GM12878 (cell line): ENCODE measurements at regions not wholly inside any gene's neighbourhood (a gene's known extent, or its start where the extent isn't known, plus 50 kb on each side); places are given as distances from the start of the nearest gene placed in this dataset.

Source experiments
- ATAC-seq: fragments of 200-7000 bp; cut with Tn5 transposase; 3 replicates; pipeline ENCODE4 v1.9.1; 2020; ENCODE audit warnings: mild to moderate bottlenecking, moderate library complexity
- BruUV-seq: library from RNA; stranded (reverse); fragments of 400-500 nt; replicated peaks from 2 replicates; lab custom pipeline; 2021; lab: Mats Ljungman, UMichigan
- CTCF ChIA-PET: fragments of 300-600 bp; sonication (Branson Sonifier 250); formaldehyde crosslinking; extraction: SDS; loops from one replicate; lab custom pipeline; 2021; ENCODE audit warnings: inconsistent platforms; lab: Yijun Ruan, JAX
- POLR2A ChIA-PET: fragments of 350-600 bp; formaldehyde crosslinking; extraction: SDS; loops from one replicate; lab custom pipeline; 2021; ENCODE audit warnings: inconsistent platforms; lab: Charles Lee
- RAD21 ChIA-PET: fragments of 300-600 bp; sonication (Branson Sonifier 250); formaldehyde crosslinking; loops from one replicate; lab custom pipeline; 2023; ENCODE audit warnings: antibody characterized with exemption; ENCODE audit not compliant: unreplicated experiment; lab: Charles Lee
- SMC1A ChIA-PET: fragments of 300-600 bp; sonication (Branson Sonifier 250); formaldehyde crosslinking; loops from one replicate; lab custom pipeline; 2023; ENCODE audit not compliant: unreplicated experiment, uncharacterized antibody; lab: Charles Lee
- DNase-seq: peaks from one replicate; pipeline ENCODE4 v3.0.0-alpha.2; 2011; ENCODE audit warnings: low read depth, low spot score
- FAIRE-seq: peaks from 3 replicates; lab custom pipeline; 2011; peaks lifted over from hg19 to GRCh38; lab: Jason Lieb, UNC
- H2AFZ ChIP-seq: 2 replicates; pipeline ENCODE4 v1.6.0; 2011; ENCODE audit warnings: low read depth, low read length, control low read depth; ENCODE audit not compliant: control insufficient read depth
- H3K27ac ChIP-seq: 2 replicates; pipeline ENCODE4 v1.5.1; 2011; ENCODE audit warnings: control low read depth; ENCODE audit not compliant: control insufficient read depth, insufficient read depth
- H3K27me3 ChIP-seq, 2 experiments: replicated peaks in 1 of 2; 2 replicates each; pipeline versions ENCODE4 v1.6.0 to v1.6.1; 2011; ENCODE audit warnings: low read length in 1 of 2; ENCODE audit not compliant: control insufficient read depth in 2 of 2, insufficient read depth in 2 of 2
- H3K36me3 ChIP-seq, 2 experiments: 2 replicates each; pipeline ENCODE4 v1.5.1; 2011; ENCODE audit warnings: low read length in 1 of 2; ENCODE audit not compliant: control insufficient read depth in 2 of 2, insufficient read depth in 2 of 2
- H3K4me1 ChIP-seq: 2 replicates; pipeline ENCODE4 v1.6.1; 2011; ENCODE audit warnings: mild to moderate bottlenecking, low read length, moderate library complexity, mixed read lengths; ENCODE audit not compliant: control insufficient read depth, insufficient read depth
- H3K4me2 ChIP-seq: 2 replicates; pipeline ENCODE4 v1.6.0; 2011; ENCODE audit warnings: control low read depth; ENCODE audit not compliant: control insufficient read depth, insufficient read depth
- H3K4me3 ChIP-seq: fragments of 200-600 bp; sonication (generic); 2 replicates; pipeline ENCODE4 v1.5.1; 2016
- H3K79me2 ChIP-seq: 2 replicates; pipeline ENCODE4 v1.6.0; 2011; ENCODE audit warnings: low read length; ENCODE audit not compliant: control insufficient read depth, insufficient read depth
- H3K9ac ChIP-seq: 2 replicates; pipeline ENCODE4 v1.8.0; 2011; ENCODE audit warnings: low read length, control low read depth, mixed read lengths; ENCODE audit not compliant: control insufficient read depth, insufficient read depth
- H3K9me3 ChIP-seq: replicated peaks from 3 replicates; pipeline ENCODE4 v1.5.1; 2011; ENCODE audit warnings: mild to moderate bottlenecking, low read length; ENCODE audit not compliant: control insufficient read depth, insufficient read depth
- H4K20me1 ChIP-seq: 2 replicates; pipeline ENCODE4 v1.6.0; 2011; ENCODE audit not compliant: control insufficient read depth, insufficient read depth
- BMI1 ChIP-seq: fragments of 450-650 bp; IDR thresholded peaks from 2 replicates; pipeline ENCODE4 v1.6.1; 2016; ENCODE audit warnings: mild to moderate bottlenecking, moderate library complexity, borderline replicate concordance
- CHD4 ChIP-seq: fragments of 200-600 bp; sonication (generic); IDR thresholded peaks from 2 replicates; pipeline ENCODE4 v1.6.1; 2016; ENCODE audit warnings: mild to moderate bottlenecking
- ETV6 ChIP-seq, 2 experiments: fragments of 450-650 bp in 1 of 2; IDR thresholded peaks in 1 of 2; conservative IDR thresholded peaks in 1 of 2; 2 replicates each; pipeline ENCODE4 v1.6.1; 2014; ENCODE audit warnings: antibody characterized with exemption in 1 of 2, borderline replicate concordance in 1 of 2, low read depth in 1 of 2, mild to moderate bottlenecking in 1 of 2, moderate library complexity in 1 of 2
- FOXM1 ChIP-seq: IDR thresholded peaks from 2 replicates; pipeline ENCODE4 v1.6.1; 2012; ENCODE audit warnings: low read depth, mild to moderate bottlenecking, inconsistent platforms, low read length, moderate library complexity
- IKZF1 ChIP-seq: fragments of 450-650 bp; conservative IDR thresholded peaks from 2 replicates; pipeline ENCODE4 v1.6.1; 2017; ENCODE audit warnings: antibody characterized with exemption, mild to moderate bottlenecking
- PAX5 ChIP-seq: IDR thresholded peaks from 2 replicates; pipeline ENCODE4 v1.6.1; 2011; ENCODE audit warnings: low read depth, low read length, borderline replicate concordance
- RBBP5 ChIP-seq: fragments of 200-600 bp; sonication (generic); conservative IDR thresholded peaks from 2 replicates; pipeline ENCODE4 v1.6.1; 2016
- RFX5 ChIP-seq: IDR thresholded peaks from 2 replicates; pipeline ENCODE4 v1.6.1; 2011; ENCODE audit warnings: low read depth, low read length, improper control_type of control experiment
- SIN3A ChIP-seq: IDR thresholded peaks from 2 replicates; pipeline ENCODE4 v1.6.1; 2012; ENCODE audit warnings: low read depth, low read length, improper control_type of control experiment
- SREBF1 ChIP-seq: IDR thresholded peaks from 2 replicates; pipeline ENCODE4 v1.6.1; 2012; ENCODE audit warnings: mild to moderate bottlenecking, low read length
- STAT1 ChIP-seq: fragments of 450-650 bp; conservative IDR thresholded peaks from 2 replicates; pipeline ENCODE4 v1.6.1; 2014; ENCODE audit warnings: antibody characterized with exemption, mild to moderate bottlenecking
- TCF3 ChIP-seq: IDR thresholded peaks from 2 replicates; pipeline ENCODE4 v1.6.1; 2012; ENCODE audit warnings: low read depth, mild to moderate bottlenecking, low read length, borderline replicate concordance; ENCODE audit not compliant: insufficient read depth
- YY1 ChIP-seq: IDR thresholded peaks from 2 replicates; pipeline ENCODE4 v1.6.1; 2011; ENCODE audit warnings: low read depth, mild to moderate bottlenecking, low read length
- ZNF384 ChIP-seq: IDR thresholded peaks from 2 replicates; pipeline ENCODE4 v1.6.1; 2012; ENCODE audit warnings: low read depth, mild to moderate bottlenecking, low read length, improper control_type of control experiment, borderline replicate concordance
- WGBS: methylation state at CpG from one replicate; pipeline ENCODE4 v1.1.6; 2016; ENCODE audit warnings: low lambda C conversion rate; ENCODE audit not compliant: insufficient replicate concordance, insufficient coverage; ENCODE audit errors: missing lambda C conversion rate; 5-methylcytosine and 5-hydroxymethylcytosine counted together
- in situ Hi-C: fragments of 300-500 bp; cut with MboI; formaldehyde crosslinking; loops from 9 replicates; pipeline ENCODE4 v1.14.3; 2018; ENCODE audit warnings: mixed read lengths
- intact Hi-C: fragments of 100-400 bp; cut with micrococcal nuclease; formaldehyde crosslinking; loops from one replicate; pipeline ENCODE4 v1.14.2; 2022; ENCODE audit not compliant: unreplicated experiment
- TF ChIP-seq, protein P1 (sequence below): IDR thresholded peaks from 2 replicates; pipeline ENCODE4 v1.6.1; 2012; ENCODE audit warnings: low read depth, low read length, improper control_type of control experiment

DNA sequence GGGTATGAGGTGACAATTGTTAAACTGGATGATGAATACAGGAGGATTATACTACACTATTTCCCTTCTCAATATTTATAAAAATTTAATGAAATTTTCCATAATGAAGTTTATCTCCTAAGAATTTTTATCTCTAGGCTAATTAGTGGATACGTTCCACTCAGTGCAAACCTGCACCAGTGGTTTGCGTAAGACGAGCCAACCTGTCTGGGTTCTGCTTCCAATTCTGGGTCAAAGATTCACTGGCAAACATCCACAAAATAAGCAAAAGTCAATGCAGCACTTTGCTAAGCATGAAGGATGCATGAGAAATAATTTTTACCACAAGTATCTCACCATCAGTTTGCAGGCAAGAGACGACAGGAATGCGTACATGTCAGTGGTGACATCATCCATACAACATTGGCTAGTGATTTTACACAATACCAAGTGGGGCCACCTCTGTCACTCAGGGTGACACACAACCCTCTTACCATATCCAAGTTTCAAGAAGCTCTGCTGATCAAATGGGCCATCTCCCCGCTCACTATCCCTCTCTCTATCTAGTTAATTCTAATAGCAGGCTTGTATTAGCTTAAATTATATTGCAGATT, 51.7 kb downstream of the FAM50B start:
- no TSS peak for BruUV-seq
- no peaks in the 10 kb centered on the region for H4K20me1 ChIP-seq
- no peak overlapping the region for H2AFZ ChIP-seq
- ChIA-PET POLR2A (no interaction called here), RAD21 (no interaction called here), CTCF (no interaction called here), SMC1A (no interaction called here)
- H3K9ac ChIP-seq, result no peak overlapping the region
- in situ Hi-C loops (no loop called here), intact Hi-C loops (no loop called here)
- no peak overlapping the region for H3K4me2 ChIP-seq
- H3K4me3 ChIP-seq, result no peak overlapping the region
- FAIRE-seq (no peak), DNase-seq (no peak), ATAC-seq (no peak)
- 63% methylated on average over 6 of the region's 6 CpGs for WGBS
- H3K79me2 ChIP-seq, result no peaks in the 10 kb centered on the region
- TF ChIP-seq IKZF1, result no peak
- TF ChIP-seq, protein P1, sequence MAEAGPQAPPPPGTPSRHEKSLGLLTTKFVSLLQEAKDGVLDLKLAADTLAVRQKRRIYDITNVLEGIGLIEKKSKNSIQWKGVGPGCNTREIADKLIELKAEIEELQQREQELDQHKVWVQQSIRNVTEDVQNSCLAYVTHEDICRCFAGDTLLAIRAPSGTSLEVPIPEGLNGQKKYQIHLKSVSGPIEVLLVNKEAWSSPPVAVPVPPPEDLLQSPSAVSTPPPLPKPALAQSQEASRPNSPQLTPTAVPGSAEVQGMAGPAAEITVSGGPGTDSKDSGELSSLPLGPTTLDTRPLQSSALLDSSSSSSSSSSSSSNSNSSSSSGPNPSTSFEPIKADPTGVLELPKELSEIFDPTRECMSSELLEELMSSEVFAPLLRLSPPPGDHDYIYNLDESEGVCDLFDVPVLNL, result no peak
- TF ChIP-seq FOXM1, result no peak
- no peak for TF ChIP-seq CHD4
- no peak for TF ChIP-seq STAT1
- no peak for TF ChIP-seq ZNF384
- no peak for TF ChIP-seq PAX5
- no peak for TF ChIP-seq RBBP5
- no peak for TF ChIP-seq BMI1
- TF ChIP-seq ETV6 (conservative IDR thresholded peaks at IDR 0.05 in 1 of 2, IDR thresholded peaks at IDR 0.05 in 1 of 2; ENCODE audit: borderline replicate concordance in 1 of 2, low read depth in 1 of 2), result no peak
- no peak for TF ChIP-seq YY1
- no peak for TF ChIP-seq RFX5
- TF ChIP-seq SIN3A, result no peak
- TF ChIP-seq SREBF1, result no peak
- TF ChIP-seq TCF3, result no peak
- no peaks in the 10 kb centered on the region for H3K9me3 ChIP-seq
- no peak overlapping the region for H3K27ac ChIP-seq
- H3K27me3 ChIP-seq, result no peaks in the 10 kb centered on the region
- no peaks in the 10 kb centered on the region for H3K4me1 ChIP-seq
- H3K36me3 ChIP-seq, result no peaks in the 10 kb centered on the region
